RWPE1 (cell line): ENCODE measurements at regions not wholly inside any gene's neighbourhood (a gene's known extent, or its start where the extent isn't known, plus 50 kb on each side); places are given as distances from the start of the nearest gene placed in this dataset.
A peak's percentile ranks its signal among the peaks of the same experiment; 100 is the strongest.
"Not testable (repeated sequence)": the region's sequence is repeated elsewhere in the genome, so short reads cannot be mapped to it uniquely, and the experiment has no call there.

Experiments used
- CTCF ChIA-PET: fragments of 350-600 bp; sonication (Branson Sonifier 250); formaldehyde crosslinking; extraction: SDS; loops from one replicate; lab custom pipeline; 2021; lab: Yijun Ruan, JAX
- POLR2A ChIA-PET: fragments of 400-600 bp; formaldehyde crosslinking; extraction: SDS; loops from one replicate; lab custom pipeline; 2020; ENCODE audit warnings: antibody characterized with exemption; ENCODE audit not compliant: low non-redundant PET; lab: Yijun Ruan, JAX
- DNase-seq: peaks from one replicate; pipeline ENCODE4 v3.0.0; 2012; ENCODE audit warnings: low spot score
- H3K27ac ChIP-seq: fragments of 450-650 bp; 2 replicates; pipeline ENCODE4 v1.5.1; 2017
- TF ChIP-seq, protein P1 (sequence below): fragments of 450-650 bp; conservative IDR thresholded peaks from 2 replicates; pipeline ENCODE4 v1.5.1; 2017; ENCODE audit warnings: low read depth, mild to moderate bottlenecking

DNA sequence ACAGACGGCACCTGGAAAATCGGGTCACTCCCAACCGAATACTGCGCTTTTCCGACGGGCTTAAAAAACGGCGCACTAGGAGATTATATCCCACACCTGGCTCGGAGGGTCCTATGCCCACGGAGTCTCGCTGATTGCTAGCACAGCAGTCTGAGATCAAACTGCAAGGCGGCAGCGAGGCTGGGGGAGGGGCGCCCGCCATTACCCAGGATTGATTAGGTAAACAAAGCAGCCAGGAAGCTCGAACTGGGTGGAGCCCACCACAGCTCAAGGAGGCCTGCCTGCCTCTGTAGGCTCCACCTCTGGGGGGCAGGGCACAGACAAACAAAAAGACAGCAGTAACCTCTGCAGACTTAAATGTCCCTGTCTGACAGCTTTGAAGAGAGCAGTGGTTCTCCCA is 64.5 kb downstream of the SLC30A10 start:
- CTCF ChIA-PET, H3K27ac ChIP-seq, DNase-seq: not testable (repeated sequence)
- POLR2A ChIA-PET: interaction anchor here (0.7 kb wide), 1 partner anchor 182 kb away, joined by 3 read pairs; the partner anchor contains the start of gene EPRS1

DNA sequence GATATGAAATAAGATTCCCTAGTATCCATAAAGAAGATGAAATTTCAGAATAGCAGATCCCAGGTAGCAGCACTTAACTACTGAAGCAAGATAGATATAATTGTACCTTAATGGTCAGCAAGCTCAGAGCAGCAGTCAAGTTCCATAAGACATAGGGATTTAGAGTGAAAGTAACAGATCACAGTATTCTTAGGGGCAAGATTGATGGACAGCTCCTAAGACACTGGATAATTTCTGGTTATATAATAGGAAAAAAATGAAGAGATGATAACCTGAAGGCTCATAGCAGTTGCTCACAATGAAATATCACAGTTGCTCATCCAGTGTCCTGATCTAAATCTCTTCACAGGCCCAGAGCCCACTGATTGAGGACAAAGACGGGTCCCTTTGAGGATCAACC is 66.0 kb downstream of the SLC30A10 start:
- ChIA-PET POLR2A (no interaction called here), CTCF (no interaction called here)
- TF ChIP-seq, protein P1, sequence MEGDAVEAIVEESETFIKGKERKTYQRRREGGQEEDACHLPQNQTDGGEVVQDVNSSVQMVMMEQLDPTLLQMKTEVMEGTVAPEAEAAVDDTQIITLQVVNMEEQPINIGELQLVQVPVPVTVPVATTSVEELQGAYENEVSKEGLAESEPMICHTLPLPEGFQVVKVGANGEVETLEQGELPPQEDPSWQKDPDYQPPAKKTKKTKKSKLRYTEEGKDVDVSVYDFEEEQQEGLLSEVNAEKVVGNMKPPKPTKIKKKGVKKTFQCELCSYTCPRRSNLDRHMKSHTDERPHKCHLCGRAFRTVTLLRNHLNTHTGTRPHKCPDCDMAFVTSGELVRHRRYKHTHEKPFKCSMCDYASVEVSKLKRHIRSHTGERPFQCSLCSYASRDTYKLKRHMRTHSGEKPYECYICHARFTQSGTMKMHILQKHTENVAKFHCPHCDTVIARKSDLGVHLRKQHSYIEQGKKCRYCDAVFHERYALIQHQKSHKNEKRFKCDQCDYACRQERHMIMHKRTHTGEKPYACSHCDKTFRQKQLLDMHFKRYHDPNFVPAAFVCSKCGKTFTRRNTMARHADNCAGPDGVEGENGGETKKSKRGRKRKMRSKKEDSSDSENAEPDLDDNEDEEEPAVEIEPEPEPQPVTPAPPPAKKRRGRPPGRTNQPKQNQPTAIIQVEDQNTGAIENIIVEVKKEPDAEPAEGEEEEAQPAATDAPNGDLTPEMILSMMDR: no peak
- no peak for DNase-seq
- no peak overlapping the region for H3K27ac ChIP-seq

DNA sequence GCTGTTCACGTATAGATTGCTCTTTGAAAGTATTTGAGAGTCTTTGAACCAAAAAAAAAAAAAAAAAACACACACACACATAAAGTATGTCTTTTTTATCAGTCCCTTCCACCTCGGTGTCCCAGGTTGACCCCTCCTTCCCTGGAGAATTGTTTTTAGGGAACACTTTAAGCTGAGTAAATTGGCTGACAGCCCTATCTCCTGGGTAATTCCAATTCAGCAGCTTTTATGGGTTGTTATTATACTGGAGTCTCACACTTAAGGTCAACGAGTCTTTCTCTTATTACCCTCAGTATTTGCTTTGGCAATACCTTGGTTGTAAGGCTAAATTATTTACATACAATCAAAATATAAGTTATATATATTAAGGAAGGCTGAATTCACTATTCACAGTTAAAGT is 69.4 kb downstream of the SLC30A10 start:
- DNase-seq: no peak
- H3K27ac ChIP-seq: no peak overlapping the region
- ChIA-PET CTCF (interaction anchor here (0.6 kb wide), 1 partner anchor 1404 kb away, joined by 3 read pairs; no protein-coding TSS in a partner anchor), POLR2A (no interaction called here)
- TF ChIP-seq, protein P1: no peak

DNA sequence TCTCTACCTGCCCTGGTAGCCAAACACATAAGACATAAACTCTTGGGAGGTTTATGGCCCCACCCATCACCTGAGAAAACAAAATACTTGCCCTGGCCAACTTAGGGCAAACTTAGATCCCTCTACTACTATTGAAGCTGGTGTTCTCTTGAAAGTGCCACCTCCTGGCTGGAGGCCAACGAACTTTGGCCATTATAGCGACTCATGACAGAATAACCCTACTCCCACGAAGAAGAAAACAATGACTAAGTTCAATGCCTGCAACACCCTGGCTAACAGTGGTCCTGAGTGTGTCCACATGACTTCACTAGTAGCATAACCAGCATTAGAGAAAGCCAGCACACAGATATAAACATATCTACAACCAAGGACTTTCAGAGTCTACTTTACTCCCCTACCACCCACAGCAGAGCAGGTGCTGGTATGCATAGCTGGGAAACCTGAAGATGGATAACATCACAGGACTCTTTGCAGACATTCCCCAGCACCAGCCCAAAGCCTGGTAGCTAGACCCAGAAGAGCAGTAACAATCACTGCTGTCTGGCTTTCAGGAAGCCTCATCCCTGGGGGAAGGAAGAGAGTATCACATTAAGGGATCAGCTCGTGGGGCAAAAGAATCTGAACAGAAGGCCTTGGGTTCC is 81.0 kb downstream of the SLC30A10 start:
- TF ChIP-seq, protein P1: no peak
- no peak for DNase-seq
- H3K27ac ChIP-seq: no peak overlapping the region
- ChIA-PET POLR2A (no interaction called here), CTCF (interaction anchor here (0.6 kb wide), 1 partner anchor 379 kb away, joined by 4 read pairs; no protein-coding TSS in a partner anchor)

DNA sequence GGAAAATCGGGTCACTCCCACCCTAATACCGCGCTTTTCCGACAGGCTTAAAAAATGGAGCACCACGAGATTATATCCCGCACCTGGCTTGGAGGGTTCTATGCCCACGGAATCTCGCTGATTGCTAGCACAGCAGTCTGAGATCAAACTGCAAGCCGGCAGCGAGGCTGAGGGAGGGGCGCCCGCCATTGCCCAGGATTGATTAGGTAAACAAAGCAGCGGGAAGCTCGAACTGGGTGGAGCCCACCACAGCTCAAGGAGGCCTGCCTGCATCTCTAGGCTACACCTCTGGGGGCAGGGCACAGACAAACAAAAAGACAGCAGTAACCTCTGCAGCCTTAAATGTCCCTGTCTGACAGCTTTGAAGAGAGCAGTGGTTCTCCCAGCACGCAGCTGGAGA is 88.8 kb downstream of the SLC30A10 start:
- POLR2A ChIA-PET, H3K27ac ChIP-seq, DNase-seq: not testable (repeated sequence)
- CTCF ChIA-PET: interaction anchor here (0.6 to 0.7 kb wide), 2 partner anchors 115 to 862 kb away, joined by 3 to 6 read pairs; no protein-coding TSS in a partner anchor

DNA sequence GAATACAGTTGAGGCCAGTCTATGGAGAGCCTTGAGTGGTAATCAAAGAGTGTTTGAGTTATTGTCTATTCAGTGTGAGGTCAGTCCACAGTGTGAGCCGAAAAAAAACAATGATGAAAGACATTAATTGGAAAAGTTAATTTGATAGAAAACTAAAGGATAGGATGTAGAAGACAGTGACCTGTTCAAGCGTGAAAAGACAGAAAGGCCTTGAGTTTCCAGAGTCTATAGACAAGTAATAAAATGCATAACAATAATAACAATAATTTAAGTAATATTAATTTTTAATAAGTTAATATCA is 90.4 kb downstream of the SLC30A10 start:
- POLR2A ChIA-PET: no interaction called here
- CTCF ChIA-PET: interaction anchor here (0.6 kb wide), 1 partner anchor 1108 kb away, joined by 4 read pairs; no protein-coding TSS in a partner anchor
- TF ChIP-seq, protein P1: 0 out of 2 replicates have a peak, but pooled peaks have one; percentile 13
- H3K27ac ChIP-seq: no peak overlapping the region
- no peak for DNase-seq

DNA sequence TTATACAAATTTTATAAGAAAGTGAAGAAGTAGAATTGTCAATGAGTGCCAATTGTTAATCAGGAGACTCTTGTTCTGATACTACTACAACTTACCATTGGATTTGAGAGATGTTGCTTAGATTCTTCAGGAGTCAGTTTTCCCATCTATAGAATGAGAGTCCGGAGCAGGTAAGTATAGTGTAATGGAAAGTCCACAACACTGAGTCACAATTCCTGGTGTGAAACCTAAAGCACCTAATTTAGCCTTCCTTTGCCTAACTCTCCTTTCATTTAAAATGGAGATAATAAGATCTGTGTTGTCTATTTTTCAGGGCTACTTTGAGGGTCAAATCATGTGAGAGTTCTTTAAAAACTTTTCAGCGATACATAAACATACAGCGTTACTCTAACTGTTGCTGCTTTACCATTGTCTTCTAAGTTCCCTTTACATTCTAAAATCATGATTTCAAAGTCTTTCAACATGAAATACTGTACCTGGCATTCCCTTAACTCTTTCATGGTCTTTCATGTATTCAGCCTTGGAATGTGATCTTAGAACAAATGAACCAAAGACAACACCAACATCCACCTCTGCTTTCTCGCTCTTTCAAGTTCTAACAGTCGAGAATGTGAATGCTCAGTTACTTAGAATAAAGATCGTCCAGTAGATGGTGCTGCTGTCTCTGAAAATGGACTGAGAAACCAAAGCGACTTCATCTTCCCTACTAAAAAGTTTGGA is 90.9 kb downstream of the SLC30A10 start:
- CTCF ChIA-PET: interaction anchor here (0.6 to 0.7 kb wide), 2 partner anchors 65 to 1108 kb away, joined by 4 read pairs; no protein-coding TSS in a partner anchor
- DNase-seq: peak; percentile 53
- TF ChIP-seq, protein P1: peak; percentile 60
- POLR2A ChIA-PET: no interaction called here
- H3K27ac ChIP-seq: no peak overlapping the region
